GM12878 (cell line): ENCODE measurements at regions not wholly inside any gene's neighbourhood (a gene's known extent, or its start where the extent isn't known, plus 50 kb on each side); places are given as distances from the start of the nearest gene placed in this dataset.

Source experiments
- CHD4 ChIP-seq: fragments of 200-600 bp; sonication (generic); IDR thresholded peaks from 2 replicates; pipeline ENCODE4 v1.6.1; 2016; ENCODE audit warnings: mild to moderate bottlenecking
- CTCF ChIP-seq, 3 experiments: IDR thresholded peaks in 2 of 3; conservative IDR thresholded peaks in 1 of 3; 2 replicates each; pipeline ENCODE4 v1.5.1; 2011; ENCODE audit warnings: low read depth in 3 of 3, low read length in 3 of 3, mild to moderate bottlenecking in 3 of 3, control low read depth in 2 of 3, moderate library complexity in 2 of 3, inconsistent platforms in 1 of 3, mixed read lengths in 1 of 3; ENCODE audit not compliant: control insufficient read depth in 2 of 3, insufficient read depth in 1 of 3; ENCODE audit errors: extremely low read depth in 1 of 3
- ELK1 ChIP-seq: IDR thresholded peaks from 2 replicates; pipeline ENCODE4 v1.6.1; 2012; ENCODE audit warnings: low read depth, low read length, improper control_type of control experiment
- EZH2 ChIP-seq: IDR thresholded peaks from 2 replicates; pipeline ENCODE4 v1.6.1; 2012; ENCODE audit warnings: low read depth, mild to moderate bottlenecking, control low read depth, inconsistent platforms, low read length, borderline replicate concordance; ENCODE audit not compliant: control insufficient read depth
- NFYB ChIP-seq: IDR thresholded peaks from 2 replicates; pipeline ENCODE4 v1.6.1; 2011; ENCODE audit warnings: low read depth, mild to moderate bottlenecking, low read length, improper control_type of control experiment, moderate library complexity; ENCODE audit not compliant: insufficient read depth
- NR2C2 ChIP-seq: IDR thresholded peaks from 2 replicates; pipeline ENCODE4 v1.6.1; 2011; ENCODE audit warnings: borderline replicate concordance, low read depth; ENCODE audit not compliant: control insufficient read depth, insufficient read length

DNA sequence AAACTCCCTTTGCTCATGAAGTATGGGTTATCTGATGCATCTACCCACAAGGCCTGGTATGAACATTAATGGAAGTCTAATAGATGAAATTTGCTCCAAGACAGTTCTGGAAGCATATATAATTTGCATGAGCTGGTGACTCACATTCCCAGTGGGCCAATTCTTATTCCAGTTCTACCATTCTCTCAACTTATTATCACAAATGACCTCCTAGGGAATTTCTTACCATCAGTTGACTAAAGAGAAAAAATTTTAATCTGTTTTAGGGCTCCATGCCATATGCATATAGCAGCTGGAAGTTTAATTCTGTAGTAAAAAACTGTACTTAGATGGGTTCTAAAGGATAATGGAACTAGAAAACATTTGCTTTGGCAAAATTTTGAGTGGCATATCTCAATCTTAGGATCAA lies 165.2 kb upstream of the COL3A1 start:
- no peak for TF ChIP-seq NFYB
- TF ChIP-seq EZH2: no peak
- no peak for TF ChIP-seq CTCF (IDR thresholded peaks at IDR 0.05 in 2 of 3, conservative IDR thresholded peaks at IDR 0.05 in 1 of 3; ENCODE audit: control insufficient read depth in 2 of 3, extremely low read depth in 1 of 3, insufficient read depth in 1 of 3, low read depth in 3 of 3, low read length in 3 of 3)
- no peak for TF ChIP-seq ELK1
- no peak for TF ChIP-seq CHD4
- no peak for TF ChIP-seq NR2C2
